Activated CD4-positive, alpha-beta memory T cell treated with anti-CD3 and anti-CD28 coated beads for 36 hours (primary cell): ENCODE measurements at regions not wholly inside any gene's neighbourhood (a gene's known extent, or its start where the extent isn't known, plus 50 kb on each side); places are given as distances from the start of the nearest gene placed in this dataset.
"Not testable (repeated sequence)": the region's sequence is repeated elsewhere in the genome, so short reads cannot be mapped to it uniquely, and the experiment has no call there.

Source experiments
- CTCF ChIA-PET: fragments of 350-600 bp; sonication (Branson Sonifier 250); formaldehyde crosslinking; loops from one replicate; lab custom pipeline; 2021; ENCODE audit warnings: antibody characterized with exemption, inconsistent platforms; lab: Charles Lee
- POLR2A ChIA-PET: fragments of 350-600 bp; sonication (Branson Sonifier 250); formaldehyde crosslinking; loops from one replicate; lab custom pipeline; 2021; ENCODE audit warnings: antibody characterized with exemption; lab: Charles Lee
- DNase-seq: peaks from one replicate; pipeline ENCODE4 v3.0.0-alpha.2; 2020
- H3K27ac Mint-ChIP-seq: one replicate; pipeline ENCODE4 v1.8.0; 2021; ENCODE audit warnings: mixed read lengths
- H3K27me3 Mint-ChIP-seq: one replicate; pipeline ENCODE4 v1.8.0; 2021; ENCODE audit warnings: mixed read lengths
- H3K36me3 Mint-ChIP-seq: one replicate; pipeline ENCODE4 v1.8.0; 2021; ENCODE audit warnings: mixed read lengths
- H3K4me1 Mint-ChIP-seq: one replicate; pipeline ENCODE4 v1.8.0; 2021; ENCODE audit warnings: low read depth, mixed read lengths
- H3K4me3 Mint-ChIP-seq: one replicate; pipeline ENCODE4 v1.8.0; 2021; ENCODE audit warnings: mild to moderate bottlenecking, mixed read lengths
- H3K9me3 Mint-ChIP-seq: one replicate; pipeline ENCODE4 v1.8.0; 2021; ENCODE audit warnings: mixed read lengths
- intact Hi-C: fragments of 100-400 bp; cut with micrococcal nuclease; formaldehyde crosslinking; loops from one replicate; pipeline ENCODE4 v1.15.1; 2023

- intact Hi-C loops: not testable (repeated sequence)
These were observed 89.0 kb upstream of the HGF start for GRCh38 chr7:81858820-81859219.

GRCh38 chr7:81857385-81857784, 87.5 kb upstream of the HGF start:
- Mint-ChIP-seq H3K4me3 (no peak overlapping the region), H3K4me1 (no peaks in the 10 kb centered on the region), H3K27ac (no peak overlapping the region), H3K27me3 (no peaks in the 10 kb centered on the region), H3K36me3 (no peaks in the 10 kb centered on the region), H3K9me3 (peaks cover 19% of the 10 kb centered on the region)
- ChIA-PET CTCF (no interaction called here), POLR2A (no interaction called here)
- DNase-seq: no peak
- intact Hi-C loops: no loop called here

More at GRCh38 chr7:81858820-81859219, 89.0 kb upstream of the HGF start:
- H3K4me1 Mint-ChIP-seq, POLR2A ChIA-PET, H3K27ac Mint-ChIP-seq, H3K36me3 Mint-ChIP-seq, CTCF ChIA-PET, DNase-seq, H3K27me3 Mint-ChIP-seq, H3K4me3 Mint-ChIP-seq: not testable (repeated sequence)
- H3K9me3 Mint-ChIP-seq: peaks cover 20% of the 10 kb centered on the region

- Mint-ChIP-seq H3K4me1 (no peaks in the 10 kb centered on the region), H3K36me3 (no peaks in the 10 kb centered on the region), H3K27me3 (no peaks in the 10 kb centered on the region), H3K4me3 (no peak overlapping the region), H3K27ac (no peak overlapping the region), H3K9me3 (peaks cover 22% of the 10 kb centered on the region)
- ChIA-PET POLR2A (no interaction called here), CTCF (no interaction called here)
- intact Hi-C loops: no loop called here
- no peak for DNase-seq
These were observed 84.7 kb upstream of the HGF start for GRCh38 chr7:81854518-81854917.

GRCh38 chr7:81852701-81853100, 82.9 kb upstream of the HGF start:
- Mint-ChIP-seq H3K27me3 (no peaks in the 10 kb centered on the region), H3K4me3 (no peak overlapping the region), H3K36me3 (no peaks in the 10 kb centered on the region), H3K9me3 (peaks cover 19% of the 10 kb centered on the region), H3K27ac (no peak overlapping the region), H3K4me1 (no peaks in the 10 kb centered on the region)
- DNase-seq: no peak
- CTCF ChIA-PET: no interaction called here
- POLR2A ChIA-PET: no interaction called here
- intact Hi-C loops: no loop called here

- Mint-ChIP-seq H3K4me1 (no peaks in the 10 kb centered on the region), H3K36me3 (no peaks in the 10 kb centered on the region), H3K27ac (no peak overlapping the region), H3K27me3 (no peaks in the 10 kb centered on the region), H3K9me3 (peaks cover 17% of the 10 kb centered on the region), H3K4me3 (no peak overlapping the region)
- intact Hi-C loops: no loop called here
- CTCF ChIA-PET: no interaction called here
- POLR2A ChIA-PET: no interaction called here
- DNase-seq: no peak
These were observed 81.6 kb upstream of the HGF start for GRCh38 chr7:81851413-81851812.

GRCh38 chr7:81846398-81846797, 76.6 kb upstream of the HGF start:
- ChIA-PET CTCF (no interaction called here), POLR2A (no interaction called here)
- intact Hi-C loops: no loop called here
- Mint-ChIP-seq H3K27ac (no peak overlapping the region), H3K36me3 (no peaks in the 10 kb centered on the region), H3K27me3 (no peaks in the 10 kb centered on the region), H3K4me1 (no peaks in the 10 kb centered on the region), H3K9me3 (peaks cover 23% of the 10 kb centered on the region), H3K4me3 (no peak overlapping the region)
- DNase-seq: no peak

- intact Hi-C loops: no loop called here
- peaks cover 25% of the 10 kb centered on the region for H3K9me3 Mint-ChIP-seq
- no peak overlapping the region for H3K4me3 Mint-ChIP-seq
These were observed 75.9 kb upstream of the HGF start for GRCh38 chr7:81845744-81846241.

GRCh38 chr7:81843657-81844056, 73.8 kb upstream of the HGF start:
- H3K4me1 Mint-ChIP-seq, H3K4me3 Mint-ChIP-seq, H3K27ac Mint-ChIP-seq, intact Hi-C loops, CTCF ChIA-PET, POLR2A ChIA-PET, DNase-seq, H3K36me3 Mint-ChIP-seq, H3K27me3 Mint-ChIP-seq: not testable (repeated sequence)
- peaks cover 28% of the 10 kb centered on the region for H3K9me3 Mint-ChIP-seq

More at GRCh38 chr7:81845744-81846241, 75.9 kb upstream of the HGF start:
- no peaks in the 10 kb centered on the region for H3K27me3 Mint-ChIP-seq
- H3K4me1 Mint-ChIP-seq: no peaks in the 10 kb centered on the region
- no peak overlapping the region for H3K27ac Mint-ChIP-seq
- no peaks in the 10 kb centered on the region for H3K36me3 Mint-ChIP-seq
- ChIA-PET POLR2A (no interaction called here), CTCF (no interaction called here)
- DNase-seq: no peak

GRCh38 chr7:81842361-81842760, 72.5 kb upstream of the HGF start:
- no peaks in the 10 kb centered on the region for H3K27me3 Mint-ChIP-seq
- peaks cover 21% of the 10 kb centered on the region for H3K9me3 Mint-ChIP-seq
- no peak for DNase-seq
- CTCF ChIA-PET: no interaction called here
- H3K27ac Mint-ChIP-seq: no peak overlapping the region
- H3K4me3 Mint-ChIP-seq: no peak overlapping the region
- no peaks in the 10 kb centered on the region for H3K36me3 Mint-ChIP-seq
- H3K4me1 Mint-ChIP-seq: no peaks in the 10 kb centered on the region
- POLR2A ChIA-PET: no interaction called here
- intact Hi-C loops: no loop called here

- Mint-ChIP-seq H3K4me1 (no peaks in the 10 kb centered on the region), H3K4me3 (no peak overlapping the region), H3K36me3 (no peaks in the 10 kb centered on the region), H3K27me3 (no peaks in the 10 kb centered on the region), H3K27ac (no peak overlapping the region), H3K9me3 (peaks cover 17% of the 10 kb centered on the region)
- ChIA-PET CTCF (no interaction called here), POLR2A (no interaction called here)
- intact Hi-C loops: no loop called here
- no peak for DNase-seq
These were observed 70.0 kb upstream of the HGF start for GRCh38 chr7:81839708-81840369.

- H3K27ac Mint-ChIP-seq: no peak overlapping the region
- ChIA-PET POLR2A (no interaction called here), CTCF (no interaction called here)
- intact Hi-C loops: no loop called here
- H3K36me3 Mint-ChIP-seq: no peaks in the 10 kb centered on the region
- H3K4me3 Mint-ChIP-seq: no peak overlapping the region
- H3K27me3 Mint-ChIP-seq: no peaks in the 10 kb centered on the region
- H3K9me3 Mint-ChIP-seq: peaks cover 22% of the 10 kb centered on the region
- no peak for DNase-seq
- no peaks in the 10 kb centered on the region for H3K4me1 Mint-ChIP-seq
These were observed 63.6 kb upstream of the HGF start for GRCh38 chr7:81833401-81833800.

- H3K27me3 Mint-ChIP-seq: no peaks in the 10 kb centered on the region
These were observed 62.0 kb upstream of the HGF start for GRCh38 chr7:81831883-81832282.

GRCh38 chr7:81829511-81829910, 59.7 kb upstream of the HGF start:
- intact Hi-C loops, H3K4me3 Mint-ChIP-seq, H3K4me1 Mint-ChIP-seq, H3K27ac Mint-ChIP-seq, CTCF ChIA-PET, DNase-seq, H3K27me3 Mint-ChIP-seq, POLR2A ChIA-PET, H3K36me3 Mint-ChIP-seq: not testable (repeated sequence)
- peaks cover 24% of the 10 kb centered on the region for H3K9me3 Mint-ChIP-seq

More at GRCh38 chr7:81831883-81832282, 62.0 kb upstream of the HGF start:
- Mint-ChIP-seq H3K27ac (no peak overlapping the region), H3K4me1 (no peaks in the 10 kb centered on the region), H3K36me3 (no peaks in the 10 kb centered on the region), H3K4me3 (no peak overlapping the region), H3K9me3 (peaks cover 24% of the 10 kb centered on the region)
- ChIA-PET POLR2A (no interaction called here), CTCF (interaction anchor here (0.7 kb wide), 1 partner anchor 349 kb away, joined by 3 read pairs; no protein-coding TSS in a partner anchor)
- intact Hi-C loops: no loop called here
- DNase-seq: no peak
